Left cardiac atrium (tissue), 4 donors: ENCODE measurements at regions not wholly inside any gene's neighbourhood (a gene's known extent, or its start where the extent isn't known, plus 50 kb on each side); places are given as distances from the start of the nearest gene placed in this dataset.
A peak's percentile ranks its signal among the peaks of the same experiment; 100 is the strongest.

ENCODE experiments used
- ATAC-seq, 2 donors: fragments of 200-7000 bp; cut with Tn5 transposase; one replicate each; pipeline ENCODE4 v1.9.1; 2020; ENCODE audit warnings: mild to moderate bottlenecking in 2 of 2, moderate library complexity in 2 of 2
- DNase-seq: peaks from one replicate; pipeline ENCODE4 v3.0.0-alpha.2; 2020
- intact Hi-C, 2 donors: fragments of 100-400 bp; cut with DNase I; formaldehyde crosslinking; loops; one replicate each; pipeline versions ENCODE4 v1.14.1 to v1.15.1; 2022 to 2023
- donor health status: DM: no; HTN: yes; CAD: no.
- donor health status: DM: no; HTN: yes; CAD: no; lungs with severe emphysema.
- donor health status: DM: yes; HTN: yes; CAD: no.
- donor health status: Dilated cardiomyopathy.

- intact Hi-C loops = no loop called here
- no peak for ATAC-seq
- no peak for DNase-seq
Observed at GRCh38 chr18:64270121-64270520, 121.2 kb upstream of the LINC00305 start.

GRCh38 chr18:64264171-64264570 is 115.3 kb upstream of the LINC00305 start:
- no peak for ATAC-seq
- DNase-seq = no peak
- intact Hi-C loops = no loop called here

- ATAC-seq = no peak
- DNase-seq = no peak
- intact Hi-C loops = no loop called here
Observed at GRCh38 chr18:64260810-64261209, 111.9 kb upstream of the LINC00305 start.

GRCh38 chr18:64259871-64260270 is 111.0 kb upstream of the LINC00305 start:
- intact Hi-C loops = no loop called here
- no peak for DNase-seq
- no peak for ATAC-seq

DNA sequence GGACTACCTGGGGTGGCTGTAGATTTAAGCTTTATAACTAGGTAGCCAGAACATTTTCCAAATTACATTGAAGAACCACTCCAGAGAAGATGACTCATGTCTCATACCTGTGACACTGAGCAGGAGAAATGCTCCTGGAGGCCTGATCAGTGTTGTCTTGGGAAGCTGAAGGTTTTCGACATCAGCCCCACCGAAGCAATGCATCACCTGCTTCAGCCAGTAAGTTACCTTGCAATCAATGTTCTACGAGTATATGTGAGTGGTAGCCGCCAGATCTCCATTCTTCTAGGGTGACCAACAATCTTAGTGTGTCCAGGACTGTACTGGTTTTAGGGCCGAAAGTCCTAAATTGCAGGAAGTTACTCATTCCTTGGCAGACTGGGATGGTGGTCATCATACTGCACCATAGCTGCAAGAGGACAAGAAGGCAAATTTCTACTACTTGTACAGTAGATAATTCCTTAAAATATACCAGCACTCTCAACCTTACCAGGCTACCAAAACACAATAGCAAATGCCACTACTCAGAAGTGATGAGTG is 109.3 kb upstream of the LINC00305 start:
- DNase-seq = no peak
- ATAC-seq = no peak
- intact Hi-C loops = no loop called here

- no peak for DNase-seq
- intact Hi-C loops = no loop called here
- no peak for ATAC-seq
Observed at GRCh38 chr18:64254399-64255093, 105.7 kb upstream of the LINC00305 start.

GRCh38 chr18:64253873-64254272 is 105.0 kb upstream of the LINC00305 start:
- DNase-seq (no peak), ATAC-seq (no peak)
- intact Hi-C loops = no loop called here

DNA sequence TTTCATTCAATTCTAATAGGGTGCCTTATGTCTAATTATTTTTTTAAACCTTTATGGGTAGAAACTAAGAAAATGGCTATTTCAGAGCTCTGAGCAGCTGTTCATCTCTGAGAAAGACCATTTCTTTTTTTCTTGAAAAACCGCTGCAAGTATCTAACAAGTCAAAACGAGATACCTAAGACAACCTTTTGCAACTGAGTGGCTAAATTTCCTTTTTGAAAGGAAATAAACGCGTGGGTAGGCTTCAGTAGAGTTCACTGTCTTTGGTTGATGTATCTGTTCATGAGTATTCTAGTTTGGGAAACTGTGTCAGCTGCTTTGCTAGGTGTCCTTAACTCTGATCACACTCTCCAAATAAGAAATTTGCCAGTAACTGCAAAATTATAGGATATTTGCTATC is 104.3 kb upstream of the LINC00305 start:
- ATAC-seq (no peak), DNase-seq (no peak)
- intact Hi-C loops = no loop called here

- no peak for DNase-seq
- intact Hi-C loops = no loop called here
- no peak for ATAC-seq
Observed at GRCh38 chr18:64248836-64249235, 99.9 kb upstream of the LINC00305 start.

- ATAC-seq = peak; percentile 17 to 84
- no peak for DNase-seq
- intact Hi-C loops = no loop called here
Observed at GRCh38 chr18:64245126-64245861, 96.4 kb upstream of the LINC00305 start.

DNA sequence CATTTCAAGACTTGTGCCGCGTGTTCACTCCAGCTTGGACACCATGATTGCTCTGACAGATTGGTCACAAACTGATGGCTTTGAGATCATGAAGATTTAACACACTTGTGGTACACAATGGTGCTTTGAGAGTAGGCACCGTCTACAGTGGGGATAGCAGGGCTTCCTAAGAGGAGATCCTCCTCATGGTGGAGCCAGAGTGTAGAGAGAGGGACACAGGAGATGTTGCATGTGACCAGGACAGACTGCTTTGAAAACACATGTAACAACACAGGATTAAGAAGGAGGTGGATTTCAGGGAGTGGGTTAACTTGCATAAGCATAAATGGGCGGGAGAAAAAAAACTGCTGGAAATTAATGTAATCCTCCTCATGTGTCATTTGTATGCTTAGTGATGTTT is 95.7 kb upstream of the LINC00305 start:
- intact Hi-C loops = no loop called here
- peak in 1 of 2 donors; percentile 32 for ATAC-seq
- no peak for DNase-seq

- DNase-seq (no peak), ATAC-seq (no peak)
- intact Hi-C loops = no loop called here
Observed at GRCh38 chr18:64240316-64240715, 91.4 kb upstream of the LINC00305 start.

GRCh38 chr18:64238076-64238475 is 89.2 kb upstream of the LINC00305 start:
- no peak for ATAC-seq
- no peak for DNase-seq
- intact Hi-C loops = no loop called here

GRCh38 chr18:64234321-64234720 is 85.4 kb upstream of the LINC00305 start:
- no peak for ATAC-seq
- intact Hi-C loops = no loop called here

GRCh38 chr18:64233851-64234250 is 85.0 kb upstream of the LINC00305 start:
- DNase-seq (no peak), ATAC-seq (no peak)
- intact Hi-C loops = no loop called here

More at GRCh38 chr18:64234321-64234720, 85.4 kb upstream of the LINC00305 start:
- no peak for DNase-seq

DNA sequence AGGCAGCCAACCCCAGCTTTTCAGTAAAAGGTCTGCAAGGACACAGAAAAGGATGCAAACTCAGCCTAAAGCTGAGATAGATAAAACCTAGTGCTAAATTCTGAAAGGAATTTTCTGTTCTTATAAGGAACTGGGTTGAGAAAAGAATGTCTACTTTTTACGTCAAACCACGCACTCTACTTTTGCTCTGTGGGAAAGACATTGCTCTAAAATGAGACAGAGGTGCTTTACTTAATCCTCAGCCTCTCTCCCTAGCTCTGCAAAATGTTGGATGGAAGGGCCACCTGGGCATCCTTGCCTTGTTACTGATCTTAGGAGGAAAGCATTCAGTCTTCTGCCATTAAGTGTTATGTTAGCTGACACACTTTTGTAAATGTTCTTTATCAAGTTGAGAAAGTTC is 72.1 kb upstream of the LINC00305 start:
- ATAC-seq (no peak), DNase-seq (no peak)
- intact Hi-C loops = no loop called here

DNA sequence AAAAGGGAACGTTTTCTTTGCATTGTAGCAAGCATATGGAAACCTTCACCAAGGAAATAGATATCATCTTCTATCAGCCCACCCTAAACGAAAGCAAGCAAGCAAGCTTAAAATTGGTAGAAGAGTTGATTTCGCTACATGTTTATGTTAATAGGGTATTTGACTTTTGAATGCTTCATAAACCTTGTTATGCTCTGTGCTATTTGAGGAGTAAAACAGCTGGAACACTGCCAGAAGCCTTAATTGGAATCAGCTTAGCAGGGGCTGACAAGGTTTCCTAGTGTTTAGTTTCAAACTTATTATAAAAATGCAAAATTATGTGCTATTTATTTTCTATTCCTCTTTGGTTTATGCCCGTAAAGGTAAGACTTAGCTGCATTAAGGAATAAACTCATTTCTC is 70.6 kb upstream of the LINC00305 start:
- no peak for DNase-seq
- intact Hi-C loops = no loop called here
- no peak for ATAC-seq

DNA sequence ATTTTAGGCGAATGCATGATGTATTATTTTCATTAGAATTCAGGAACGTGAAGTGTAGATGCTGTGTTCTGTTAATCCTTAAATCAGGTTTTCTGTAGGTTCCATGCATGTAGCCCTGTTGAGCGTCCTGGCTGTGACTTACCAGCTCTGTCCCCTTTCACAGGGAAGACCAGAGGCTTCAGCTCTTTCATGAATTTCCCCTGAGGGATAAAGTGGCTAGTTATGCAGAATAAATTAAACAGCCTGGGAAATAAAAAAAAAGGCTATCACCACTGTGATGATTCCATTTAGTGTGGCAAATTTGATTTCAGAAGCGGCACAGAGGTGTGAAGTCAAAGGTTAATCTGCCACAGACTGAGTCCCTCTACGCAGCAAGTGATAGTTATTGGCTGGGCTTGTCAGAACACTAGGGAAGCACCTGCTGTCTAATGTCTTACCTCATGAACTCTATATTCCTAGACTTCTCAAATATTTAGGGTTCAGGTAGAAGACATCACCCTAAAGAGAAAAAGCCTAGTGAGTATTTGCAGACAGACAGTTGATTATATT is 61.6 kb upstream of the LINC00305 start:
- intact Hi-C loops = no loop called here
- DNase-seq = no peak
- no peak for ATAC-seq

GRCh38 chr18:64208516-64208915 is 59.6 kb upstream of the LINC00305 start:
- intact Hi-C loops = no loop called here
- DNase-seq (no peak), ATAC-seq (no peak)

DNA sequence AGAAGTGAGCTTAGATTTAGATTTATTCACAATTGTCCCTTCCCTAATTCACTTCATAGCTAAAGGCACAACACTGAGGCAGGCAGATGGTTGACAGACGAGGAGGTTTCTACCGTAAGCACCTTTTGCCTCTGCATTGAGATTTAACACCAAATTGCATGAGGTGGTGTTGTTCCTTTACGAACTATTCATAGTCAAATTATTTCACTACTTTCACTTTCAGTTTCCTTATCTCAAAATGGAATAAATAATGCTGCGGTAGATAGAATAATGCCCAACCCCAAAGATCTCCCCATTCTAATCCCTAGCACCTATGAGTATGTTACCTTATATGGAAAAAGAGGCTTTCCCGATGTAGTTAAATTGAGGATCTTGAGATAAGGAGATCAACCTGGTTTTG is 58.9 kb upstream of the LINC00305 start:
- ATAC-seq (no peak), DNase-seq (no peak)
- intact Hi-C loops = no loop called here

DNA sequence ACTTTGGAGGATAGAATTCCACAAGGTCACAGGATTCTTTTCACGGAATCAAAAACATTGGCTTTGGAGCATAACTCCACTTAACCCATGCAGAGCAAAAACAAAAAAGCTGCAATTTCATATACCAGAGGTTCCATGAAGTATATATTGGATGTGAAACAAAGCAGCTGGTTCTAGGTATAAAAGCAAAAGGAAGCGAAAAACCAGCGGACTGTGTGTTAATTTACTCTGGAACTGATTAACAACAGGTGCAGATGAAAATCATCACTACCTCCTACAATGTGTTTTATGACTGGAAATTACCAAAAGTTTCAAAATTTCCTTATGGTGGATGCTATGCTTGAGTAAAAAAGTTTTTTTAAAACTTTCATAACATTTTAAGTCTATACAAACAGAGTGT is 54.4 kb upstream of the LINC00305 start:
- ATAC-seq = no peak
- no peak for DNase-seq
- intact Hi-C loops = no loop called here
